AG04450 (cell line): ENCODE measurements at regions not wholly inside any gene's neighbourhood (a gene's known extent, or its start where the extent isn't known, plus 50 kb on each side); places are given as distances from the start of the nearest gene placed in this dataset.
"Not testable (repeated sequence)": the region's sequence is repeated elsewhere in the genome, so short reads cannot be mapped to it uniquely, and the experiment has no call there.

Experiments
- CTCF ChIA-PET: fragments of 300-600, 350-600 bp; formaldehyde crosslinking; extraction: SDS; loops from one replicate; lab custom pipeline; 2022; ENCODE audit warnings: antibody characterized with exemption, inconsistent platforms; lab: Charles Lee
- POLR2A ChIA-PET: fragments of 350-600 bp; formaldehyde crosslinking; extraction: SDS; loops from one replicate; lab custom pipeline; 2021; ENCODE audit warnings: antibody characterized with exemption, inconsistent platforms; lab: Yijun Ruan, JAX
- DNase-seq: peaks from one replicate; pipeline ENCODE4 v3.0.0-alpha.2; 2011; ENCODE audit warnings: low read depth, low spot score
- H3K27ac ChIP-seq: one replicate; pipeline ENCODE4 v1.5.1; 2012; ENCODE audit warnings: low read depth, low read length, control low read depth
- H3K27me3 ChIP-seq: one replicate; pipeline ENCODE4 v1.6.0; 2012; ENCODE audit warnings: low read length; ENCODE audit not compliant: control insufficient read depth, insufficient read depth
- H3K4me3 ChIP-seq: 2 replicates; pipeline ENCODE4 v1.5.1; 2011; ENCODE audit warnings: mild to moderate bottlenecking, low read depth, low read length, control low read depth
- H3K9me3 ChIP-seq: 2 replicates; pipeline ENCODE4 v1.5.1; 2012; ENCODE audit warnings: low read length; ENCODE audit not compliant: control insufficient read depth, insufficient read depth
- CTCF ChIP-seq: IDR thresholded peaks from 2 replicates; pipeline ENCODE4 v1.5.1; 2011; ENCODE audit warnings: low read depth, low read length, control low read depth, inconsistent platforms

DNA sequence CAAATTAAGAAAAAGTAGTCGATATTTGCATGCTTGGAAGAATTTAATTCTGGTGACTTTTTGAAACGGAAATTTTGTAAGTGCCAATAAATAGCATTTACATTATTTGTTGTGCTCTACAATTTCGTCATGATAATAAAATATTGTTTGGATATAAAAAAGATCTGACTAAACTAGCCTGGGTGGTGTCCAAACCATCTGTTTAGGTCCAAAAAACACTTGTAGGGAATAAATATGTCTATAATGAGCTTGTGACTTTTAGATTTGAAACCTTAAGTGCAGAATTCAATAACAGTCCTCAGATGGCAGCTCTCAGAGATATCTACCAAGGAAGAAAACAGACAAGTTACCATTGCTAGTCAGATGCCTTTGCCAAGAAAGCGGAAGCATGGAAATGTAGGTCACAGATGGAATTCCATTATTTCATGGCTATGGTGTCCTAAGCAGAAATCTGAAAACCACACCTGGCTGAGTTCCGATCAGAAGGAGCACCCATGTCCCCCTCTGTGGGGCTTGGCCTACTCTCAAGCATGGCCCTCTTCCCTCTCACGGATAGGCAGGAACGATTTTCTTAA, 731.1 kb downstream of the RNF144A start:
- no peak for DNase-seq
- no peak overlapping the region for H3K4me3 ChIP-seq
- no peaks in the 10 kb centered on the region for H3K9me3 ChIP-seq
- H3K27ac ChIP-seq = no peak overlapping the region
- no peaks in the 10 kb centered on the region for H3K27me3 ChIP-seq
- ChIA-PET POLR2A (no interaction called here), CTCF (no interaction called here)
- TF ChIP-seq CTCF = no peak

DNA sequence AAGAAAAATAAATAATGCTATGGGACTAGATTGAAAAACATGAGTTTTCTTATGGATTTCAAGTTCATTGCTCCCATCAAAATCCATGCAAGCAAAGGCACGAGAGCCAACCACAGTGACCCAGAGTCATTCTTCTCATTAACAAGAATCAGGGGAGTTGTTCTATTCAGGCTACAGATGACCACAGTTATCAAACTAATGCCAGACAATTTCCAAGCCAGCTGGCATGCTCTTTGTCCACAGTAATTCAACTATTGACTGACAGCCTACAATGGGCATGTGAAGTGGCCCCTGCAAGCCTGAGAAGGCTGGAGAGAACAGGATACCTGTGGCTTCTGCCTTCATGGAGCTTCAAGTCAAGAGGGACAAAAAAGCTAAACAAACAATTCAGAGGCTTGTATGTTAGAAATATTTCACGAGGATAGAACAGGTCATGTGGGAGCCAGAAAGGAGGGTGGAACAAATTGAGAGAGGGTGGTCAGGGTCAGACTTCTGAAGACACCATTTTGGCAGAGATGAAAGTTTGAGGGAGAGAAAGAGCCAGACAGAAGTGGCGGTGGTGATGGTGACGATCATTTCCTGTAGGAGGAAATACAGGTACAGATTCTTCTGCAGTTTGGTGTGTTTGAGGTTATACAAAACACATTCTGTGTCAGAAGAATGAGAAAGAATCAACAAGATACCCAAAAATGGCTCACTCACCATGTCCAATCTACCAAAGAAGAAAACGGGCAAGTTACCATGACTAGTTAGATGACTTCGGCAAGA, 732.4 kb downstream of the RNF144A start:
- DNase-seq = no peak
- ChIA-PET POLR2A (no interaction called here), CTCF (no interaction called here)
- no peaks in the 10 kb centered on the region for H3K27me3 ChIP-seq
- no peak overlapping the region for H3K4me3 ChIP-seq
- H3K9me3 ChIP-seq = no peaks in the 10 kb centered on the region
- TF ChIP-seq CTCF = no peak
- no peak overlapping the region for H3K27ac ChIP-seq

- no peak for DNase-seq
- TF ChIP-seq CTCF = no peak
- ChIA-PET CTCF (no interaction called here), POLR2A (no interaction called here)
- Histone ChIP-seq H3K9me3 (no peaks in the 10 kb centered on the region), H3K4me3 (no peak overlapping the region), H3K27me3 (no peaks in the 10 kb centered on the region), H3K27ac (no peak overlapping the region)
Observed at GRCh38 chr2:7653617-7654016, 736.4 kb downstream of the RNF144A start.

- H3K4me3 ChIP-seq = no peak overlapping the region
- no peak overlapping the region for H3K27ac ChIP-seq
- H3K27me3 ChIP-seq = no peaks in the 10 kb centered on the region
- no peaks in the 10 kb centered on the region for H3K9me3 ChIP-seq
- ChIA-PET CTCF (no interaction called here), POLR2A (no interaction called here)
- TF ChIP-seq CTCF = no peak
- DNase-seq = no peak
Observed at GRCh38 chr2:7655629-7656028, 738.4 kb downstream of the RNF144A start.

- CTCF ChIA-PET, H3K27ac ChIP-seq, H3K9me3 ChIP-seq, H3K4me3 ChIP-seq, DNase-seq, POLR2A ChIA-PET, H3K27me3 ChIP-seq: not testable (repeated sequence)
Observed at GRCh38 chr2:7657526-7657925, 740.3 kb downstream of the RNF144A start.
